WTC11 (cell line): ENCODE measurements at regions not wholly inside any gene's neighbourhood (a gene's known extent, or its start where the extent isn't known, plus 50 kb on each side); places are given as distances from the start of the nearest gene placed in this dataset.

Experiments used
- ATAC-seq: fragments of 200-7000 bp; cut with Tn5 transposase; 2 replicates; pipeline ENCODE4 v1.10.0; 2021; ENCODE audit warnings: mild to moderate bottlenecking, moderate library complexity
- CTCF ChIA-PET: fragments of 300-600 bp; sonication (Branson Sonifier 250); formaldehyde crosslinking; loops from one replicate; lab custom pipeline; 2021; ENCODE audit warnings: antibody characterized with exemption; lab: Charles Lee
- POLR2A ChIA-PET: fragments of 350-600 bp; sonication (Branson Sonifier 250); formaldehyde crosslinking; loops from one replicate; lab custom pipeline; 2021; ENCODE audit warnings: antibody characterized with exemption; lab: Charles Lee
- DNase-seq: peaks from one replicate; pipeline ENCODE4 v3.0.0; 2021; ENCODE audit warnings: low spot score
- H3K27ac Mint-ChIP-seq: 2 replicates; pipeline ENCODE4 v1.8.0; 2021; ENCODE audit warnings: mixed read lengths
- H3K27me3 Mint-ChIP-seq: 2 replicates; pipeline ENCODE4 v1.8.0; 2021; ENCODE audit warnings: low read depth, mild to moderate bottlenecking, moderate library complexity, mixed read lengths
- H3K36me3 Mint-ChIP-seq: 2 replicates; pipeline ENCODE4 v1.8.0; 2021; ENCODE audit warnings: mixed read lengths
- H3K4me1 Mint-ChIP-seq: 2 replicates; pipeline ENCODE4 v1.8.0; 2022; ENCODE audit warnings: mixed read lengths
- H3K4me3 Mint-ChIP-seq: 2 replicates; pipeline ENCODE4 v1.8.0; 2021; ENCODE audit warnings: mild to moderate bottlenecking, moderate library complexity, mixed read lengths
- H3K9me3 Mint-ChIP-seq: 2 replicates; pipeline ENCODE4 v1.8.0; 2021; ENCODE audit warnings: mixed read lengths
- AR ChIP-seq: fragments of 250-450 bp; sonication (Bioruptor Pico); IDR thresholded peaks from 2 replicates; pipeline ENCODE4 v1.9.0; 2021; ENCODE audit warnings: mild to moderate bottlenecking
- ATF1 ChIP-seq: sonication (generic); formaldehyde crosslinking; IDR thresholded peaks from 2 replicates; pipeline ENCODE4 v1.8.1; 2023; ENCODE audit warnings: mild to moderate bottlenecking, moderate library complexity, missing genetic modification reagents
- ATF2 ChIP-seq: sonication (generic); formaldehyde crosslinking; IDR thresholded peaks from 2 replicates; pipeline ENCODE4 v1.8.1; 2022; ENCODE audit warnings: low read depth, missing genetic modification reagents, borderline replicate concordance
- CREB1 ChIP-seq: sonication (generic); formaldehyde crosslinking; IDR thresholded peaks from 2 replicates; pipeline ENCODE4 v1.8.0; 2023; ENCODE audit warnings: mild to moderate bottlenecking, missing genetic modification reagents
- ESRRA ChIP-seq: sonication (generic); formaldehyde crosslinking; IDR thresholded peaks from 2 replicates; pipeline ENCODE4 v1.8.1; 2022; ENCODE audit warnings: mild to moderate bottlenecking, missing genetic modification reagents, borderline replicate concordance
- GABPB1 ChIP-seq: sonication (generic); formaldehyde crosslinking; IDR thresholded peaks from 2 replicates; pipeline ENCODE4 v1.8.1; 2023; ENCODE audit warnings: mild to moderate bottlenecking, missing genetic modification reagents
- HMGXB4 ChIP-seq: sonication (generic); formaldehyde crosslinking; IDR thresholded peaks from 2 replicates; pipeline ENCODE4 v1.8.1; 2023; ENCODE audit warnings: mild to moderate bottlenecking, moderate library complexity, missing genetic modification reagents
- SMAD4 ChIP-seq: sonication (generic); formaldehyde crosslinking; IDR thresholded peaks from 2 replicates; pipeline ENCODE4 v1.8.0; 2022; ENCODE audit warnings: mild to moderate bottlenecking, missing genetic modification reagents
- SP1 ChIP-seq: sonication (generic); formaldehyde crosslinking; conservative IDR thresholded peaks from 2 replicates; pipeline ENCODE4 v1.8.1; 2022; ENCODE audit warnings: missing genetic modification reagents
- TEAD4 ChIP-seq: sonication (generic); formaldehyde crosslinking; IDR thresholded peaks from 2 replicates; pipeline ENCODE4 v1.8.0; 2022; ENCODE audit warnings: mild to moderate bottlenecking, missing genetic modification reagents
- ZNF219 ChIP-seq: sonication (generic); formaldehyde crosslinking; IDR thresholded peaks from 2 replicates; pipeline ENCODE4 v1.8.0; 2023; ENCODE audit warnings: missing genetic modification reagents, mild to moderate bottlenecking, borderline replicate concordance
- ZNF396 ChIP-seq: fragments of 250-450 bp; sonication (Bioruptor Pico); IDR thresholded peaks from 2 replicates; pipeline ENCODE4 v1.8.0; 2021; ENCODE audit warnings: mild to moderate bottlenecking, moderate library complexity, borderline replicate concordance
- ZNF671 ChIP-seq: fragments of 250-450 bp; sonication (Bioruptor Pico); IDR thresholded peaks from 2 replicates; pipeline ENCODE4 v1.8.0; 2021; ENCODE audit warnings: mild to moderate bottlenecking
- TF ChIP-seq, protein P1 (sequence below): fragments of 250-450 bp; sonication (Bioruptor Pico); IDR thresholded peaks from 2 replicates; pipeline ENCODE4 v1.9.0; 2021; ENCODE audit warnings: mild to moderate bottlenecking, borderline replicate concordance
- TF ChIP-seq, protein P2 (sequence below): fragments of 200-600 bp; IDR thresholded peaks from 2 replicates; pipeline ENCODE4 v1.8.0; 2022; ENCODE audit warnings: antibody characterized with exemption

GRCh38 chr2:181823405-181823804 is 68.1 kb upstream of the ITPRID2 start:
- CTCF ChIA-PET = no interaction called here
- peaks cover 8% of the 10 kb centered on the region for H3K4me1 Mint-ChIP-seq
- POLR2A ChIA-PET = no interaction called here
- H3K27me3 Mint-ChIP-seq = no peaks in the 10 kb centered on the region
- no peaks in the 10 kb centered on the region for H3K9me3 Mint-ChIP-seq
- TF ChIP-seq ATF1 (CRISPR knock-in tag) (no peak), SP1 (CRISPR knock-in tag) (no peak), ZNF396 (CRISPR knock-in tag) (no peak)
- TF ChIP-seq, all 79 proteins: peak for 0
- Mint-ChIP-seq H3K36me3 (no peaks in the 10 kb centered on the region), H3K27ac (no peak overlapping the region), H3K4me3 (no peak overlapping the region)
- DNase-seq (no peak), ATAC-seq (no peak)

GRCh38 chr2:181828122-181828705 is 63.3 kb upstream of the ITPRID2 start:
- CTCF ChIA-PET = no interaction called here
- DNase-seq (no peak), ATAC-seq (no peak)
- Mint-ChIP-seq H3K36me3 (no peaks in the 10 kb centered on the region), H3K27me3 (no peaks in the 10 kb centered on the region), H3K4me1 (no peaks in the 10 kb centered on the region), H3K4me3 (no peak overlapping the region), H3K9me3 (no peaks in the 10 kb centered on the region), H3K27ac (no peak overlapping the region)
- TF ChIP-seq, protein P1, sequence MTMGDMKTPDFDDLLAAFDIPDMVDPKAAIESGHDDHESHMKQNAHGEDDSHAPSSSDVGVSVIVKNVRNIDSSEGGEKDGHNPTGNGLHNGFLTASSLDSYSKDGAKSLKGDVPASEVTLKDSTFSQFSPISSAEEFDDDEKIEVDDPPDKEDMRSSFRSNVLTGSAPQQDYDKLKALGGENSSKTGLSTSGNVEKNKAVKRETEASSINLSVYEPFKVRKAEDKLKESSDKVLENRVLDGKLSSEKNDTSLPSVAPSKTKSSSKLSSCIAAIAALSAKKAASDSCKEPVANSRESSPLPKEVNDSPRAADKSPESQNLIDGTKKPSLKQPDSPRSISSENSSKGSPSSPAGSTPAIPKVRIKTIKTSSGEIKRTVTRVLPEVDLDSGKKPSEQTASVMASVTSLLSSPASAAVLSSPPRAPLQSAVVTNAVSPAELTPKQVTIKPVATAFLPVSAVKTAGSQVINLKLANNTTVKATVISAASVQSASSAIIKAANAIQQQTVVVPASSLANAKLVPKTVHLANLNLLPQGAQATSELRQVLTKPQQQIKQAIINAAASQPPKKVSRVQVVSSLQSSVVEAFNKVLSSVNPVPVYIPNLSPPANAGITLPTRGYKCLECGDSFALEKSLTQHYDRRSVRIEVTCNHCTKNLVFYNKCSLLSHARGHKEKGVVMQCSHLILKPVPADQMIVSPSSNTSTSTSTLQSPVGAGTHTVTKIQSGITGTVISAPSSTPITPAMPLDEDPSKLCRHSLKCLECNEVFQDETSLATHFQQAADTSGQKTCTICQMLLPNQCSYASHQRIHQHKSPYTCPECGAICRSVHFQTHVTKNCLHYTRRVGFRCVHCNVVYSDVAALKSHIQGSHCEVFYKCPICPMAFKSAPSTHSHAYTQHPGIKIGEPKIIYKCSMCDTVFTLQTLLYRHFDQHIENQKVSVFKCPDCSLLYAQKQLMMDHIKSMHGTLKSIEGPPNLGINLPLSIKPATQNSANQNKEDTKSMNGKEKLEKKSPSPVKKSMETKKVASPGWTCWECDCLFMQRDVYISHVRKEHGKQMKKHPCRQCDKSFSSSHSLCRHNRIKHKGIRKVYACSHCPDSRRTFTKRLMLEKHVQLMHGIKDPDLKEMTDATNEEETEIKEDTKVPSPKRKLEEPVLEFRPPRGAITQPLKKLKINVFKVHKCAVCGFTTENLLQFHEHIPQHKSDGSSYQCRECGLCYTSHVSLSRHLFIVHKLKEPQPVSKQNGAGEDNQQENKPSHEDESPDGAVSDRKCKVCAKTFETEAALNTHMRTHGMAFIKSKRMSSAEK = no peak
- POLR2A ChIA-PET = no interaction called here

DNA sequence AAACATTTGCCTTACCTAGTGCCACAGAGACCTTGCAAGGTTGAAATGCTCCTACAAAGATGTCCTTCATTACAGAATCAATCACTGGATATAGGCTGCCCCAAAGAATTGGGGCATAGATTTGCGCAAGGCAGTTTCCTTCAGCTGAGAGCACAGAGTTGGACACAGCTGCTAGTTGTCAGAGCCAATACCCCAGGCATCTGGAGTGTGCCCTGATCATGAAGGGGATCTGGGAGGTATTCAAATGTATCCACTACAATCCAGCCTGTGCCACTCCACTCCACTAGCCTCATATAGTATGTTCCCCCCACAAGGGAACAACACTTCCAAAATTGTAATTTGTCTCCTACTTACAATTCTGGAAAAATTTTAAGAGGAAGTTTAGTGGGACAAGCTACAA is 62.3 kb upstream of the ITPRID2 start:
- Mint-ChIP-seq H3K27ac (no peak overlapping the region), H3K27me3 (no peaks in the 10 kb centered on the region), H3K9me3 (peaks cover 6% of the 10 kb centered on the region; the same call in 1 of the 2 replicates), H3K4me3 (no peak overlapping the region), H3K4me1 (no peaks in the 10 kb centered on the region), H3K36me3 (no peaks in the 10 kb centered on the region)
- ATAC-seq (no peak), DNase-seq (no peak)
- POLR2A ChIA-PET = no interaction called here
- TF ChIP-seq SP1 (CRISPR knock-in tag) = no peak
- TF ChIP-seq CREB1 (CRISPR knock-in tag) = no peak
- TF ChIP-seq TEAD4 (CRISPR knock-in tag) = no peak
- no peak for TF ChIP-seq ZNF219 (CRISPR knock-in tag)
- TF ChIP-seq SMAD4 (CRISPR knock-in tag) = no peak
- TF ChIP-seq HMGXB4 (CRISPR knock-in tag) = no peak
- no peak for TF ChIP-seq ATF2 (CRISPR knock-in tag)
- TF ChIP-seq ATF1 (CRISPR knock-in tag) = no peak
- no peak for TF ChIP-seq ZNF671 (CRISPR knock-in tag)
- TF ChIP-seq GABPB1 (CRISPR knock-in tag) = no peak
- no peak for TF ChIP-seq AR (CRISPR knock-in tag)
- no peak for TF ChIP-seq ESRRA (CRISPR knock-in tag)
- TF ChIP-seq, protein P2, sequence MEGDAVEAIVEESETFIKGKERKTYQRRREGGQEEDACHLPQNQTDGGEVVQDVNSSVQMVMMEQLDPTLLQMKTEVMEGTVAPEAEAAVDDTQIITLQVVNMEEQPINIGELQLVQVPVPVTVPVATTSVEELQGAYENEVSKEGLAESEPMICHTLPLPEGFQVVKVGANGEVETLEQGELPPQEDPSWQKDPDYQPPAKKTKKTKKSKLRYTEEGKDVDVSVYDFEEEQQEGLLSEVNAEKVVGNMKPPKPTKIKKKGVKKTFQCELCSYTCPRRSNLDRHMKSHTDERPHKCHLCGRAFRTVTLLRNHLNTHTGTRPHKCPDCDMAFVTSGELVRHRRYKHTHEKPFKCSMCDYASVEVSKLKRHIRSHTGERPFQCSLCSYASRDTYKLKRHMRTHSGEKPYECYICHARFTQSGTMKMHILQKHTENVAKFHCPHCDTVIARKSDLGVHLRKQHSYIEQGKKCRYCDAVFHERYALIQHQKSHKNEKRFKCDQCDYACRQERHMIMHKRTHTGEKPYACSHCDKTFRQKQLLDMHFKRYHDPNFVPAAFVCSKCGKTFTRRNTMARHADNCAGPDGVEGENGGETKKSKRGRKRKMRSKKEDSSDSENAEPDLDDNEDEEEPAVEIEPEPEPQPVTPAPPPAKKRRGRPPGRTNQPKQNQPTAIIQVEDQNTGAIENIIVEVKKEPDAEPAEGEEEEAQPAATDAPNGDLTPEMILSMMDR = no peak
- CTCF ChIA-PET = no interaction called here
